ENCODE measurements at regions not wholly inside any gene's neighbourhood (a gene's known extent, or its start where the extent isn't known, plus 50 kb on each side); places are given as distances from the start of the nearest gene placed in this dataset.

DNA sequence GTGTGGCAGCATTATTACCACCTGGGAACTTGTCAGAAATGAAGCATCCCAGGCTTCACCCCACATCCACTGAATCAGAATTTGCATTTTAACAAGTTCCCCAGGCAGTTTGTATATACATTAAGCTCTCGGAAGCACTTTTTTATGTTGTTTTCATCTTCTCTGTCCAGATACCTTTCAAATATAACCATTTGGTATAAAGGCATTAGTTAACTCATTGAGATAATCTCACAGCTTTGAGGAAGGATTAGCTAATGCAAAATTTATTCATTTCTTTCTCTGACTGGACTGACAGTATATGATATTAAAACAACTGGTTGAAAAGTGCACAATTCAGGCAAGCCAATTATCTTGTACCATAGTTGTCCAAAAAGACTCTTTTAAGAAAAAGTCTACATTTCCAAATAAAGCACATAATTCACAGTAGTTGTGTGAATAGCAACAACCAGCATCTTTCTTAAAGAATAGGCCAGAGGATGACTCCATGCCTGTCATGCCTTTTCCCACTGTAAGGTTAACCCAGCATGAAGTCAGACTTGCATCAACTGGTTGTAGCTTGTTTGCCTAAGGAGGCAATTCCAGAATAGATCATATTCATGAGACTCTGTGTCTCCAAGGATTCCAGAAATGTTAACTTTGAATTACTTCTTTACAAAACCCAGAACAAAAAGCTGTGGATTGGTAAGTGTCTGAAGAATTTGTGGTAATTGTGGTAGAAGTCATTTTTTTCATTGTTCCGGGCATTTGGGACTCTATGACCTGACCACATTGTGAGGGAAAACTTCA, 254.3 kb upstream of the SESN3 start:
- Mint-ChIP-seq H3K9me3 (no peaks in the 10 kb centered on the region), H3K4me1 (peaks cover 4% of the 10 kb centered on the region), H3K27me3 (no peaks in the 10 kb centered on the region), H3K36me3 (ENCODE audit: low read depth) (no peaks in the 10 kb centered on the region), H3K4me3 (no peak overlapping the region), H3K27ac (no peak overlapping the region)
- ATAC-seq (replicated peaks), result no peak

DNA sequence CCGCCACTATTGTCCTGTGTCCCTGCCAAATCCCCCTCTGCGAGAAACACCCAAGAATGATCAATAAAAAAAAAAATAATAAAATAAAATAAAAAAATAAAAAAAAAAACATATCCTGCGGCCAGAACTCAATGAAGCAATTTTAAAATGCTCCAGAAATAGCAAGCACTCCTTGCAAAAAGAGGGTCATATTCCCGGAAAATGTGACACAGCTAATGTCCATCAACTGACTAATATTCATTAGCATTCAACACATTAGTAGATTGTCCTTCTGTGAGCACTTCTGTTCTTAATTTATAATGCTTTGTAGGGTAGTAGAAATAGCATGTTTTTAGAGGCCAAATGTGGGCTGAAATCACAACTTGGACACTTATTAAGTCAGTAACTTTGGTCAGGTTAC, 252.3 kb upstream of the SESN3 start:
- no peak for ATAC-seq (replicated peaks)
- Mint-ChIP-seq H3K27ac (no peak overlapping the region), H3K27me3 (no peaks in the 10 kb centered on the region), H3K36me3 (ENCODE audit: low read depth) (no peaks in the 10 kb centered on the region), H3K4me3 (no peak overlapping the region), H3K9me3 (no peaks in the 10 kb centered on the region), H3K4me1 (peaks cover 4% of the 10 kb centered on the region)

DNA sequence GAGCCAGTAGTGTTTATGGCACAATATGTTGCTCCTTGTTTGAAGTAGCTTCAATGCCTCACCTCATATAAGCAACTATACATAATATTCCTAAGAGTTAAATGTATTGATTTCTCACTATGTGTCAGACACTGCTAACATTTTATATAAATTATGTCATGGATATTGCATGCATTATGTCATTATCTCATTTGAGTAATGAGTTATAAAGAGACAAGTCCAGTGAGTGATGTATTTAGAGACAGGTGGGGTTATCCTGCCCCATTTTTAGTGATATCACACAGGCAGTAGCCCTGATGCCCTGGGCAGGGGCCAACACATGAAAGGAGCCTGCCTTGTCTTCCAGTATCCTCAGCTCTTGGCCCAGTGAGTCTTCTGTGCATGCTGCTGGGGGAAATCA, 247.0 kb upstream of the SESN3 start:
- no peaks in the 10 kb centered on the region for H3K9me3 Mint-ChIP-seq
- H3K27me3 Mint-ChIP-seq, result no peaks in the 10 kb centered on the region
- no peaks in the 10 kb centered on the region for H3K4me1 Mint-ChIP-seq
- no peak overlapping the region for H3K4me3 Mint-ChIP-seq
- no peak for ATAC-seq (replicated peaks)
- no peak overlapping the region for H3K27ac Mint-ChIP-seq
- H3K36me3 Mint-ChIP-seq (ENCODE audit: low read depth), result no peaks in the 10 kb centered on the region

DNA sequence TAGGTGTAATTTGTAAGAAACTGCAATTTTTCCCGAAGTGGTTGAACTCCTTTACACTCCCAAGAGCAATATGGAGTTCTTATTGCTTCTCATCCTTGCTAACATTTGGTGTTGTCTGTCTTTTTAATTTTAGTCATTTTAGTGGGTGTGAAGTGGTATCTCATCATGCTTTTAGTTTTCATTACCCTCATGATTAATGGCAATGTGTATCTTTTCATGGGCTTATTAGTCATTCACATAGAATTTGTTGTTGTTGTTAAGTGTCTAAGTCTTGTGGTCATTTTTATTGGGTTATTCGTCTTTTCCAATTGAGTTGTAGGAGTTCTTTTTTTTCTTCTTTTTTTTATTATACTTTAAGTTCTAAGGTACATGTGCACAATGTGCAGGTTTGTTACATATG, 238.3 kb upstream of the SESN3 start:
- H3K9me3 Mint-ChIP-seq, result no peaks in the 10 kb centered on the region
- H3K27me3 Mint-ChIP-seq, result no peaks in the 10 kb centered on the region
- no peaks in the 10 kb centered on the region for H3K4me1 Mint-ChIP-seq
- H3K27ac Mint-ChIP-seq, result no peak overlapping the region
- no peak for ATAC-seq (replicated peaks)
- no peaks in the 10 kb centered on the region for H3K36me3 Mint-ChIP-seq (ENCODE audit: low read depth)
- H3K4me3 Mint-ChIP-seq, result no peak overlapping the region

DNA sequence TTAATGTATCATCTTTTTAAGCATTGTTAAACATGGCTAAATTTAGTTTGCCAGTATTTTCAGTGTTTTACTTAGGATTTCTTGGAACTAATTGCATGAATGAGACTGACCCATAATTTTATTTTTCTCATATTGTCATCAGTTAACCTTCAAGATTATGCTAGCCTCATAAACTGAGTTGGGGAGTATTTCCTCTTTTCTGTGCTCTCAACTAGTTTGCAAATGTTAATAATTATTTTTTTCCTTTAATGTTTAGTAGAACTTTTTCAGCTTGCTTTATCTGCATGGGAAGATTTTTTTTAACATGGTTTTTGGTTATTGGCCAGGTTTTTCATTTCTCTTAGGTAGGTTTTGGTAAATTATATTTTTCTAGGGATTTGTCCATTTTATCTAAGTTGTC, 235.4 kb upstream of the SESN3 start:
- no peaks in the 10 kb centered on the region for H3K36me3 Mint-ChIP-seq (ENCODE audit: low read depth)
- no peaks in the 10 kb centered on the region for H3K27me3 Mint-ChIP-seq
- H3K9me3 Mint-ChIP-seq, result no peaks in the 10 kb centered on the region
- H3K4me3 Mint-ChIP-seq, result no peak overlapping the region
- ATAC-seq (replicated peaks), result no peak
- H3K4me1 Mint-ChIP-seq, result no peaks in the 10 kb centered on the region
- H3K27ac Mint-ChIP-seq, result no peak overlapping the region

DNA sequence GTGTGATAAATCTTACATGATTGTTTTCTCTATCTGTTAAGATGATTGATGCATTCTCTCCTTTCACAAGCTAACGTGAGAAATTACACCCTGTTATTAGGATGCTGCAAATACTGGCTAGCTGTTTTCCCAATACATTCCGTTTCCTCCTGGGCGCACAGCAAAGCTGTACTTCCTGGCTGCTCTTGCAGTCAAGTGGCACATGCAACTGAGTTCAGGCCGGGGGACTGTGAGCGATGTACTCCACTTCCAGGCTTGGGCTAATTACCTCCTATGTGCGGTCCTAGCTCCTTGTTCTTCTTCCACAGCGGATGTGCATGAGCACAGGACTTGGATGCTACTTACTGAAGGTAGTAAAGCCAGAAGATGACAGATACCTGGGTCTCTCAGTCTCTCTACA, 234.9 kb upstream of the SESN3 start:
- Mint-ChIP-seq H3K4me1 (no peaks in the 10 kb centered on the region), H3K4me3 (no peak overlapping the region), H3K27me3 (no peaks in the 10 kb centered on the region), H3K27ac (no peak overlapping the region), H3K9me3 (no peaks in the 10 kb centered on the region), H3K36me3 (ENCODE audit: low read depth) (no peaks in the 10 kb centered on the region)
- no peak for ATAC-seq (replicated peaks)

DNA sequence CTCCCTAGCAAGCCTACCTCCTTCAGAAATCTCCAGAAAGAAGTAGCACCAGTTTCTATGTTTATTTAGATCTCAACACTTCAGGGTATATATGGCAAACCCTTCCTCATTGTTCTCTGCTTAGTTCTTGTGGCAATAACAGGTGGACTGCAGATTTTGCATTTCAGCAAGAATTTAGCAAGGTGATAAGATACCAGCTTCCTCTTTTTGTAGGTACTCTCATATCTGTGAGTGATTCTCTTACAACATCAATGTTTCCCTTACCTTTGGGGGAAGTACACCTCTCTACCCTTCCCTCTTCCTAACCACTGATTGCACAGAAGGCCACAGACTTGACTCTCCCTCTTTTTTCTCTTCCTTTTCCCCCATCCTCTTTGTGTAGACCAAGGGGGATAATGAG, 230.9 kb upstream of the SESN3 start:
- ATAC-seq (replicated peaks), result no peak
- no peaks in the 10 kb centered on the region for H3K4me1 Mint-ChIP-seq
- no peaks in the 10 kb centered on the region for H3K36me3 Mint-ChIP-seq (ENCODE audit: low read depth)
- no peak overlapping the region for H3K4me3 Mint-ChIP-seq
- no peak overlapping the region for H3K27ac Mint-ChIP-seq
- H3K9me3 Mint-ChIP-seq, result no peaks in the 10 kb centered on the region
- H3K27me3 Mint-ChIP-seq, result no peaks in the 10 kb centered on the region

DNA sequence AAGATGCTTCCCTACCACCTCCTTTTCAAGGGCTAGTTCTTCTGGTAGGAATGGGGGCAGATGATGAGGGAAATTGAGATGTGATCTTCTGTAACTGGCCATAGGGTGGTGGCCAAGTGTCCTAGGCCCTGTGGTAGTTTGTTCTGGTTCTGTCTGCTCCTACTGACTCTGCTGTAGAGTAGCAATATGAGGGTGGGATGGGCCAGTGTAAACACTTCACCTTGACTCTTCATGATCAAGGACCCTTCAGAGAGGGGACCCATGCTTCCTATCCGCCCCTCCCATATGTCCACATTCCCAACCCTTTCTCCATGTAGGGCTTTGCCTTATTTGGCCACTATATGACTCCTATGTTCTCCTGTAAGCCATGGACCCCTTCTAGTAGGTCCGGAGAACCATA, 230.3 kb upstream of the SESN3 start:
- ATAC-seq (replicated peaks), result no peak
- H3K9me3 Mint-ChIP-seq, result no peaks in the 10 kb centered on the region

DNA sequence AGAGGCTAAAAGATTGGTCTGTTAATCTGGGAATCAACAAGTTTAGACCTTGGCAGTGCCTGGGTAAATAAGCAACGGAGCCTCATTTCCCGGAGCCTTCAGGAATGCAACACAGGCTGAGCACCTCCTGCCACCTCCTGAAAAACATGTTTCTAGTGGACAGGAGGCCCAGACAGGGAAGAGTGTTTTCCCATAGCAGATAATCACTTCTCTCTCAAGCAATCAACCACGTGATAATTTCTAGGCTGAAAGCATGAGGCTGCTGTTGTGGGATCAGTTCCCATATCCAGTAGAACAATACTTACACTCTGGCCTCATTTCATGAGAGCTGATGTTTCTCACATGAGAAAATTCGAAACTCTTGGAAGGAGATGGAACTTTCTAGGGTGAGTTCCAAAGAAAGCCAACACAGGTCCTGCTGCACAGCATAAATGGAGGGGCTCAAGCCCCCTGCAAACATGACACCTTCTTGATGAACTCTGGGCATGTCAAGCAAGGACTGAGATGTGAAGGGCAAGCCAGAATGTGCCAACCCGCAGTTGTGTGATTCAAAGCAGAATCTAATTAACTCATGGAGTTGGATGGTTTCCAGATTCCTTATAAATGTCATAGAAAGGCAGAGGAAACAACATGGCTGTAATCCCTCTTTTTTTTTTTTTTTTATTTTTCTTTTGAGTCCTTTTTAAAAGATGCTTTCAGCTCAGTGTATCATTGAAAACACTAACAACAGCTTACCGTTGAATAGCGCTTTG, 228.5 kb upstream of the SESN3 start:
- Mint-ChIP-seq H3K27ac (no peak overlapping the region), H3K4me3 (no peak overlapping the region), H3K36me3 (ENCODE audit: low read depth) (no peaks in the 10 kb centered on the region), H3K4me1 (no peaks in the 10 kb centered on the region), H3K9me3 (no peaks in the 10 kb centered on the region), H3K27me3 (no peaks in the 10 kb centered on the region)
- no peak for ATAC-seq (replicated peaks)

More for the DNA sequence above, 230.3 kb upstream of the SESN3 start:
- no peaks in the 10 kb centered on the region for H3K36me3 Mint-ChIP-seq (ENCODE audit: low read depth)
- H3K4me1 Mint-ChIP-seq, result no peaks in the 10 kb centered on the region
- H3K27ac Mint-ChIP-seq, result no peak overlapping the region
- H3K27me3 Mint-ChIP-seq, result no peaks in the 10 kb centered on the region
- no peak overlapping the region for H3K4me3 Mint-ChIP-seq

DNA sequence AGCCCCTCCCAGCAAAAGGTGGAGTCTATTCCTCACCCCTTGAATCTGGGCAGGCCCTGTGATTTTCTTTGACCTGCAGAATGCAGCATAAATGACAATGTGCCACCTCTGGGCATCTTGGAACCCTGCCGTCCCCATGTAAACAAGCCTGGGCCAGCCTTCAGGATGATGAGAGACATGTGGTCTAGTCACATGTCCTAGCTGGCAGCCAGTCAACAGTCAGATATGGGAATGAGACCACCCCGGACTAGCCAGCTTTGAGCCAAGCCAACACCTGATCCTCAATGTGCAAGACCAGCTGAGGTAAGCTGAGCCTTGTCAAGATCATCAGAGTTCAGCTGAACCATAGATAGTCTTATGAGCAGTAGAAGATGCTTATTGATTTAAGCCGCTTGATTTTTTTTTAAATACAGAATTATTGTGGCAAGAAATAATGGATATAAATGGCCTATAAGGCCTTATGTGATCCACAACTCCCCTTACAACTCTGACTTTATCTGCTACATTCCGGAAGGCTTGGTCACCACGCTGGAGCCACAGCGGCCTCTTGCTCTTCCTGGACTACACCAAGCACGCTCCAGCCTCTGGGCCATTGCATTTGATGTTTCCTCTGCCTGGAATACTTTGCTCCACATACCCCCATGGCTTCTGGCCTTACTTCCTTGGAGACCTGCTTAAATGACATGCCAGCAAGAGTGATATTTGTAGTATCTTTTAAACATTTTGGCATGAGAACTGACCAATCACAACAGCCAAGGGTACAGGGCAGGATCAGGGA, 225.9 kb upstream of the SESN3 start:
- Mint-ChIP-seq H3K27me3 (no peaks in the 10 kb centered on the region), H3K27ac (no peak overlapping the region), H3K36me3 (ENCODE audit: low read depth) (no peaks in the 10 kb centered on the region), H3K9me3 (no peaks in the 10 kb centered on the region), H3K4me1 (no peaks in the 10 kb centered on the region), H3K4me3 (no peak overlapping the region)
- ATAC-seq (replicated peaks), result no peak

DNA sequence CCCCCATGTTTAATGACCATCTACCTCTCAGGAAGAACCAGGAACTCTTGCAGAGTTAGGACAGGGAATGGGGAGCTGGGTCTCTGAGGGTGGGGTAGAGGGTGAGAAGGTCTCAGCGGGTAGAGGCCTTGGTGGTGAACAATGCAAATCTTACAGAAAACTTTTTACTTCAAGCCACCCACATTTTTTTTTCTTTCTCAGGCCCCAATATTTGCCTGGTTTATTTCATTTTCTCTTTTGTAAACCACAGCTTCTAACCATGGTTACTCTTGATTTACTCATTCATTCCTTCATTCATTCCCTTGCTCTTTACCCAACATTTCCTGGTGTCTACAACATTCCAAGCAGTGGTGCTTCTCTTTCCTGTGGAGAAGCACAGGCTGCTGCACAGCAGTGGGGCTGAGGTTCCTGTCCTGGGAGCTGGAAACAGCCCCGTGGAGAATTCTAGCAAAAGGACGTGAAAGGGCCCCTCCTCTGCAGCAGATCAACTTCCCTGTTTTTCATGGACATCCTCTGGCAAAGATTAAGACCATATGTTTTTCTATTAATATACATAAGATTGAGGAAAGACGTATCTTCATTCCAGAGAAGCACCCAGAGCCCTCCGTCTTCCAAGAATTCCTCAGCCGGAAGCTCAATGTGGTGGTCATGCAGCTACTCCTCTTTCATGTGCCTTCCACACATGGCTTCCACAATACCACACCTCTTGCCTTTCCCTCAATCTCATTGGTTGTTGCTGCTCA, 224.4 kb upstream of the SESN3 start:
- H3K27me3 Mint-ChIP-seq, result no peaks in the 10 kb centered on the region
- H3K4me3 Mint-ChIP-seq, result no peak overlapping the region
- H3K9me3 Mint-ChIP-seq, result no peaks in the 10 kb centered on the region
- no peaks in the 10 kb centered on the region for H3K4me1 Mint-ChIP-seq
- no peaks in the 10 kb centered on the region for H3K36me3 Mint-ChIP-seq (ENCODE audit: low read depth)
- no peak overlapping the region for H3K27ac Mint-ChIP-seq
- no peak for ATAC-seq (replicated peaks)

DNA sequence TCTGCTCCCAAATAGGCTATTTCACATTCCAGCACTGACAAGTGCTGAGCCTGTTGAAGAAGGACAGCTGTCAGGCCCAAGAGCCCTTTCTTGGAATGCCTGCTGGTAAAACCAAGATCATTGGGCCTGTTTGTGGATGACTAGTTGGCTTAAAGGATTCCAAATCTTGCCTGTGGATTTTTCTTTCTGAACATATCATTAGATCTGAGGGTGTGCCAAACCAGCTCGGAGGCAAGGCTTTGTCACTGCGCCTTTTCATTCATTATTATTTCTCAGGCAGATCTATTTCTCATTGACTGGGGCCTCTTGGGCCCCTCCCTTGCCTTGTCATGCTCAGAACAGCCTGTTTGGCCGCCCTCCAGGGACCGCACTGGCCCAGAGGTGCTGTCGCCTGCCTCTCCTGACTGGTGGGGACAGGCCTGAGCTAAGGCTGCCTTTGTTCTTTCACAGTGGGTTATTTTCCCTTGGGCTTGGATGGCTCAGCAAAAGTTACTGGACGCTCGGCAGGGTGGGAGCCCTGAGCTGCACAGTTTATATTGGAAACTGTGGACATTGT, 222.7 kb upstream of the SESN3 start:
- H3K36me3 Mint-ChIP-seq (ENCODE audit: low read depth), result no peaks in the 10 kb centered on the region
- no peak for ATAC-seq (replicated peaks)
- H3K4me1 Mint-ChIP-seq, result no peaks in the 10 kb centered on the region
- no peaks in the 10 kb centered on the region for H3K9me3 Mint-ChIP-seq
- H3K27ac Mint-ChIP-seq, result no peak overlapping the region
- H3K4me3 Mint-ChIP-seq, result no peak overlapping the region
- no peaks in the 10 kb centered on the region for H3K27me3 Mint-ChIP-seq

DNA sequence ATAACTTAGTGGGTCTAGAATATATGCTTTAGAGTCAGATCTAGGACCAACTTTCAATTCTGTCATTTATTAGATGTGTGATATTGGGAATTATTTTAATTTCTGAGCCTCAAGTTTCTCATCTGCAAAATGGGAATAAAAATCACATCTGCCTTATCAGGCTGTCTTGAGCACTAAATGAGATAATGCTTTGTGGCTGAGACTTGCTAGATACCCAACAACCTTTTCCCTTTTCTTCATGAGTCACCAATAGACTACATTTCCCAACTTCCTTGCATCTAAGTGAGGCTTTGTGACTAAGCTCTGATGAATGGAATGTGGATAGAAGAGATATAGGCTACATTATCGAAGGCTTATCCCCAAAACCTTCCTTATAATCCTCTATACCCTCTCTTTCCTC, 220.7 kb upstream of the SESN3 start:
- Mint-ChIP-seq H3K27ac (no peak overlapping the region), H3K36me3 (ENCODE audit: low read depth) (no peaks in the 10 kb centered on the region), H3K9me3 (no peaks in the 10 kb centered on the region), H3K27me3 (no peaks in the 10 kb centered on the region), H3K4me1 (no peaks in the 10 kb centered on the region), H3K4me3 (no peak overlapping the region)
- ATAC-seq (replicated peaks), result no peak

DNA sequence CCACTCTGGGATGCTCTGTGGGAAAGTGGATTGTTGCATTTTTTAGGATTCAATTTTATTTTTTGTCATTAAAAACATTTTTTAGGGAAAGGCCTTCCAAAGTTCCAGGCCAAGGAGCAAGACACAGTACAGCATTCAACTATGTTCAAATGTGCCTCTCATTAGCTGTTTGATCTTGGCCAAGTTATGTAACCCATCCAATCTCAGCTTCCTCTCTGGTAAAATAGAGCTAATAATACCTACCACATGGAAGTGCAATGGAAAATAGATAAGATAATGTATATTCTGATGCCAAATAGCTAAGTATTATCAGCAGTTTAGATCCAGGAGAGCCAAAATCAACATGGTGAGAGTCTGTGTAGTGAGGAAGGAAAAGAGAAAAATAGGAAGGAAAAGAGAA, 220.3 kb upstream of the SESN3 start:
- Mint-ChIP-seq H3K27me3 (no peaks in the 10 kb centered on the region), H3K27ac (no peak overlapping the region), H3K9me3 (no peaks in the 10 kb centered on the region), H3K4me1 (no peaks in the 10 kb centered on the region), H3K4me3 (no peak overlapping the region), H3K36me3 (ENCODE audit: low read depth) (no peaks in the 10 kb centered on the region)
- no peak for ATAC-seq (replicated peaks)
